T-helper 1 cell treated with Interleukin-12 subunit alpha and Interleukin-12 subunit beta and Interleukin-4 antibody, amounts not matched to agents 30 μg/mL and 1 μg/mL, for 36 hours (primary cell): ENCODE measurements at regions not wholly inside any gene's neighbourhood (a gene's known extent, or its start where the extent isn't known, plus 50 kb on each side); places are given as distances from the start of the nearest gene placed in this dataset.

Experiments used
- H3K27ac Mint-ChIP-seq: one replicate; pipeline ENCODE4 v1.8.0; 2021; ENCODE audit warnings: mild to moderate bottlenecking, mixed read lengths
- H3K27me3 Mint-ChIP-seq: one replicate; pipeline ENCODE4 v1.8.0; 2021; ENCODE audit warnings: low read depth, mixed read lengths
- H3K36me3 Mint-ChIP-seq: one replicate; pipeline ENCODE4 v1.8.0; 2021; ENCODE audit warnings: low read depth, mixed read lengths
- H3K4me1 Mint-ChIP-seq: one replicate; pipeline ENCODE4 v1.8.0; 2021; ENCODE audit warnings: low read depth, mixed read lengths
- H3K4me3 Mint-ChIP-seq: one replicate; pipeline ENCODE4 v1.8.0; 2021; ENCODE audit warnings: mild to moderate bottlenecking, moderate library complexity, mixed read lengths
- H3K9me3 Mint-ChIP-seq: one replicate; pipeline ENCODE4 v1.8.0; 2021; ENCODE audit warnings: mixed read lengths

DNA sequence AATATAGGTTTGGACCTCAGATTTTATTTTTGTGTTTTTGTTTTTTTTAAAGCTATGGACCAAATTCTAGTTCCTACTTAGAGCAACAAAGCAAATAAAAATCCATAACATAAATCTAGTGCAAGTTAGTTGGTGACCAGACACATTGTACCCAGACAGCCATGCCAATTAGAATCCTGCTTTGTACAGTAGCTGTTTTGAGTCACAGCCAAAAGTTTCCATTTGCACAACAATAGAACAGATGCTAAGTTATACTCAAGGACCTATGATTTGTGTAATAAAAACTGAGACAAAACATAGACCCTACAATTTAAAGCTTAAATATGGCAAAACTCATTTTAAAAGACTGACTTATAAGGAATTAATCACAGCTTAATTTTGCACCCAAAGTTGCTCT is 513.1 kb upstream of the CBLB start:
- Mint-ChIP-seq H3K9me3 (no peaks in the 10 kb centered on the region), H3K27ac (no peak overlapping the region), H3K4me3 (no peak overlapping the region), H3K27me3 (no peaks in the 10 kb centered on the region), H3K4me1 (no peaks in the 10 kb centered on the region), H3K36me3 (no peaks in the 10 kb centered on the region)

GRCh38 chr3:106386050-106386449 is 517.2 kb upstream of the CBLB start:
- no peak overlapping the region for H3K27ac Mint-ChIP-seq
- no peaks in the 10 kb centered on the region for H3K27me3 Mint-ChIP-seq
- peaks cover 3% of the 10 kb centered on the region for H3K4me1 Mint-ChIP-seq
- H3K4me3 Mint-ChIP-seq: no peak overlapping the region
- H3K36me3 Mint-ChIP-seq: peaks cover 3% of the 10 kb centered on the region
- H3K9me3 Mint-ChIP-seq: no peaks in the 10 kb centered on the region

GRCh38 chr3:106392915-106393314 is 524.1 kb upstream of the CBLB start:
- no peaks in the 10 kb centered on the region for H3K27me3 Mint-ChIP-seq

DNA sequence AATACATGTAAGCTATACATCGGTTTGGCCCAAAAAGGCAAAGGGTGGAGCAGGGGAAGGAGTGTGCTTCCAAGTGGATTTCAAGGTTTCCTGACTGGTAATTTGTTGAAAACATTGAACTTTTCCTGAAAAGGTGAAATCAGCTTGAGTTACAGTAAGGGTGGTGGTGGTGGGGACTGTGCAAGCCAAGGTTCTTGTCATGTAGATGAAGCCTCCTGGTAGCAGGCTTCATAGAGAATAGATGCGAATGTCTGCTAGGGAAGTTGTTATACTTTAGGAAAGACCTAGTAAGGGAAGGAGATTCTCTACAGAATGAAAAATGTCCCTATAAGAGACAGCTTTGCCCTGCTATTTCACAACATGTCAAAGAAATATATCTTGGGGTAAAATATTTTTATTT is 528.2 kb upstream of the CBLB start:
- no peaks in the 10 kb centered on the region for H3K4me1 Mint-ChIP-seq
- H3K4me3 Mint-ChIP-seq: no peak overlapping the region
- no peaks in the 10 kb centered on the region for H3K9me3 Mint-ChIP-seq
- no peak overlapping the region for H3K27ac Mint-ChIP-seq
- H3K36me3 Mint-ChIP-seq: no peaks in the 10 kb centered on the region
- H3K27me3 Mint-ChIP-seq: no peaks in the 10 kb centered on the region

More at GRCh38 chr3:106392915-106393314, 524.1 kb upstream of the CBLB start:
- Mint-ChIP-seq H3K4me1 (peaks cover 3% of the 10 kb centered on the region), H3K9me3 (no peaks in the 10 kb centered on the region), H3K27ac (no peak overlapping the region), H3K36me3 (peaks cover 3% of the 10 kb centered on the region), H3K4me3 (no peak overlapping the region)

DNA sequence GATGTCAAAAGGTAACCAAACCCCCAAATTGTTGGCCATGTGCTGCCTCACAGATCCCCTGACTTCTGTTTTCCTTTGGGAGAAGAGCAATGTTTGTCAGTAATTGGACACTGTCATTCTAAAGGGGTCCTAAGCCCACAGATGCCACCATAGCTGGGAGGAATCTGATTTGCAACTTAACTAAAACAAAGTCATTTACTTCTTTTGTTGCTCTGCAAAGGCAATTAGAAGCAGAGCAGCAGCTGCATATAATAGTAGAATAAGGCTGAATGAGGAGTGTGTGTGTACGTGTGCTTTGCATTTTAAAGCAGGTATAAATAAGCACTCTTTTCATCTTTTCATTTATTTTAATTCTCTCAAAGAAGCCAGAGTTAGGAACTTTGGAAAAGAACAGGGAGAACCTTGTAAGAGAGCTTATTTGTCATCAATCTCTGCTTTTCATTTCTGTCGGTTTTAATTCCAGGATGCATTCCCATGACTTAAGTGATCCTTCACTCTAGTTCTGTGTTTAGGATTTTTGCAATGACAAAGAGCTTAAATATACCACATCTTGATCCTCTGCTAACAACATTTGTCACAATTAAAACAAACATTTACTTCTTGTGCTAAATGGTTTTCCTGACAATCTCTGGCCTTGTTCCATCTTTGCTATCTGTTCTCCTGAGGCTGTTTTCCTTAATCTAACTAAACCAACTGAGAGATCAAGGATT is 530.2 kb upstream of the CBLB start:
- no peak overlapping the region for H3K4me3 Mint-ChIP-seq
- H3K27me3 Mint-ChIP-seq: no peaks in the 10 kb centered on the region
- H3K9me3 Mint-ChIP-seq: no peaks in the 10 kb centered on the region
- no peak overlapping the region for H3K27ac Mint-ChIP-seq
- no peaks in the 10 kb centered on the region for H3K4me1 Mint-ChIP-seq
- no peaks in the 10 kb centered on the region for H3K36me3 Mint-ChIP-seq

DNA sequence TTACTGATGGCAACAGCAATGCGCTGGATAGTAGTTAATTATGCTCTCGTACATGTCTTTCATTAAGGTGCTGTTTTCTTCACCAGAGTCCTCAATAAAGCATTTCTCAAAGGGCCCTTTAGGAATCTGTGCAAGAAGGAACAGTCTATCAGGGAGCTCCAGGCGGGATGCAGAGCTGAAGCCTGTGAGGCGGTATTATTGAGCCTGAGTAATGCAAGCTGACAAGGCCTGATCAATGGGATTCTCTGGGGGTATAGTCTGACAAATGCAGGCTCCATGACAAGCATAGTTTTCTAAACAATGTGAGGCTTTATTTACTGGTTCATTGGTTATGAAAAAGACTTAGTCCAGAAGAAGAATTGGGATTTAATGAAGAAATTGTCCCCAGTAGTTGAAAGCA is 530.9 kb upstream of the CBLB start:
- Mint-ChIP-seq H3K36me3 (no peaks in the 10 kb centered on the region), H3K4me1 (no peaks in the 10 kb centered on the region), H3K4me3 (no peak overlapping the region), H3K27ac (no peak overlapping the region), H3K9me3 (no peaks in the 10 kb centered on the region), H3K27me3 (no peaks in the 10 kb centered on the region)

DNA sequence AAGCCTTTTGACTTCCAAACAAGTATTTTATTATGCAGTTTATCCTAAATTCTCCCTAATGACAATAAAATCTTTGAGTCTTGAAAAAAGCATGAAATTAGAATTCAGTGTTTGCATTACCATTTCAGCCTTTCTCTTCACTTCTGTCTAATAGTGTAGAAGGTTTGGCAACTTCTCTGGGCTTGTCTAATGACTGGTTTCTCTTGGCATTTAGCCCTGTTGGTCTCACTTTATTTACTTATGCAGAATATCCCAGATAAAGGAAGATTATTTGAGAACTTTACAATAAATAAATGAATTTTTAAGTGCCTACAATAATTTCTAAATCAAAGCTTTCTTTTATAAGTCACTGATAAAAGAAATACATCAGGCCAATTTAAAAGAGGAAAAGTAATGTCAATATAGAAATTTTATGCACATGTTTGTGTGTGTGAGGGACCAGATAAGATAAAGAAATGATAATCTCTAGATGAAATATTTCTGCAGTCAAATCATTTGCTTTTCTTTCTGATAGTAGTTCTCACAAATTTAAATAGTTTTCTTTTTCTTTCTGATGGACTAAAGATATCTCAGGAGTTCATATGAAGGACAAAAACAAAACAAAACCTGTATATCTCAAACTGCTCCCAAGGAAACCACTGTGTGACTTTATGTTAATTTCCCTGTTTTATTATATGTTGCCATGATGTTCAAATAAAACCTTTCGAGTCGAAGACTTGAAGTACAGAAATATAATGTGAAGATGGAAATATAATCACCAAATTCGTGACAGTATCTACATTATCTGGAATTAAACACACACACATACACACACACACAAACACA is 533.1 kb upstream of the CBLB start:
- H3K4me3 Mint-ChIP-seq: no peak overlapping the region
- no peaks in the 10 kb centered on the region for H3K36me3 Mint-ChIP-seq
- no peak overlapping the region for H3K27ac Mint-ChIP-seq
- no peaks in the 10 kb centered on the region for H3K27me3 Mint-ChIP-seq
- H3K9me3 Mint-ChIP-seq: no peaks in the 10 kb centered on the region
- no peaks in the 10 kb centered on the region for H3K4me1 Mint-ChIP-seq

GRCh38 chr3:106403371-106404145 is 534.7 kb upstream of the CBLB start:
- Mint-ChIP-seq H3K27ac (no peak overlapping the region), H3K4me1 (no peaks in the 10 kb centered on the region), H3K4me3 (no peak overlapping the region), H3K36me3 (no peaks in the 10 kb centered on the region), H3K9me3 (peaks cover under 1% of the 10 kb centered on the region), H3K27me3 (no peaks in the 10 kb centered on the region)

DNA sequence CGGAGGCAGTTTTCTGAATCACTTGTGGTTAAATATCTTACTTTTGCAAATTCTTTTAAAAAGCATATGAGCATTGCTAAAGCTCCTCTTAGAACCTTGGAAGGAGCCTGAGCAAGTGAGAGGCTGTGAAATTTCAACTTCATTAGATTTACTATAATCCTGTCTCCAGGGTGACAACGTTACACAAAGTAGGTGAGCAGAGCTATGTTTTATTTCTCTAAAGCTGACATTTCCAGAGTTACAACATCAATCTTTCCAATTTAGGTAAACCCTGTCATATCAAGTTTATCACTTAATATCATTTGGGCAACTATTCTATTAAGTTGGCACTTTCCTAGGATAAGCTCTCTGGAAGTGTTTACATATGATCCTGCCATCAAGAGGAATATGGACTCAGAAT is 544.9 kb upstream of the CBLB start:
- no peak overlapping the region for H3K27ac Mint-ChIP-seq
- no peaks in the 10 kb centered on the region for H3K4me1 Mint-ChIP-seq
- no peak overlapping the region for H3K4me3 Mint-ChIP-seq
- no peaks in the 10 kb centered on the region for H3K27me3 Mint-ChIP-seq
- H3K36me3 Mint-ChIP-seq: peaks cover 5% of the 10 kb centered on the region
- peaks cover 9% of the 10 kb centered on the region for H3K9me3 Mint-ChIP-seq

GRCh38 chr3:106420628-106421027 is 551.8 kb upstream of the CBLB start:
- H3K27ac Mint-ChIP-seq: no peak overlapping the region
- H3K36me3 Mint-ChIP-seq: peaks cover 4% of the 10 kb centered on the region
- peaks cover 14% of the 10 kb centered on the region for H3K9me3 Mint-ChIP-seq
- no peak overlapping the region for H3K4me3 Mint-ChIP-seq
- peaks cover 21% of the 10 kb centered on the region for H3K4me1 Mint-ChIP-seq
- H3K27me3 Mint-ChIP-seq: no peaks in the 10 kb centered on the region

GRCh38 chr3:106421426-106421825 is 552.6 kb upstream of the CBLB start:
- no peak overlapping the region for H3K4me3 Mint-ChIP-seq
- H3K36me3 Mint-ChIP-seq: peaks cover 5% of the 10 kb centered on the region
- peaks cover 14% of the 10 kb centered on the region for H3K9me3 Mint-ChIP-seq
- H3K4me1 Mint-ChIP-seq: peaks cover 21% of the 10 kb centered on the region
- no peaks in the 10 kb centered on the region for H3K27me3 Mint-ChIP-seq
- no peak overlapping the region for H3K27ac Mint-ChIP-seq

GRCh38 chr3:106421909-106422308 is 553.1 kb upstream of the CBLB start:
- H3K27ac Mint-ChIP-seq: no peak overlapping the region
- peaks cover 21% of the 10 kb centered on the region for H3K4me1 Mint-ChIP-seq
- peaks cover 14% of the 10 kb centered on the region for H3K9me3 Mint-ChIP-seq
- no peak overlapping the region for H3K4me3 Mint-ChIP-seq
- H3K27me3 Mint-ChIP-seq: no peaks in the 10 kb centered on the region
- H3K36me3 Mint-ChIP-seq: peaks cover 5% of the 10 kb centered on the region

- Mint-ChIP-seq H3K4me3 (peak overlapping the region; percentile 23), H3K36me3 (peaks cover 4% of the 10 kb centered on the region), H3K27ac (peak overlapping the region; percentile 42), H3K4me1 (peaks cover 25% of the 10 kb centered on the region), H3K9me3 (peaks cover 14% of the 10 kb centered on the region), H3K27me3 (no peaks in the 10 kb centered on the region)
Observed at GRCh38 chr3:106423321-106424225, 554.8 kb upstream of the CBLB start.

DNA sequence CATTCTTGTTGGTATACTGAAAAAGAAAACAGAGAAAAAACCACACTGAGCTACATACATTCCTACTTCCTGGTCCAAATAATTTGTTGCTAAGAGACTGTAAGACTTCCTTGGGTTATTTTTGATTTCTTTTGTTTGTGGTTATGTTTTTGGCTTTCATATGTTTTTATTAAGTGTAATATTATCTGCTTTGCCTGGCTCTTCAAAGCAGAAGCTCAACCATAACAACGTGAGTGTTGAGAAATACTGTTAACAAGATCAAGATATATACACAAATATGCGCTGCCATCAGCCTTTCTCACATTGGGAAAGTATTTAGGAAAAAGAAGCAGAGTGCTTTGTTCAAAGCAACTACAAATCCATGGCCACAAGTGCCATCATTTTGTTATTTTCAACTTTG is 556.2 kb upstream of the CBLB start:
- Mint-ChIP-seq H3K4me3 (peak overlapping the region; percentile 12), H3K4me1 (peaks cover 31% of the 10 kb centered on the region), H3K9me3 (peaks cover 14% of the 10 kb centered on the region), H3K36me3 (peaks cover 4% of the 10 kb centered on the region), H3K27ac (no peak overlapping the region), H3K27me3 (no peaks in the 10 kb centered on the region)
